OCI-LY1 (cell line): ENCODE measurements at regions not wholly inside any gene's neighbourhood (a gene's known extent, or its start where the extent isn't known, plus 50 kb on each side); places are given as distances from the start of the nearest gene placed in this dataset.

Experiments used
- EZH2 ChIP-seq: fragments of 200-600 bp; sonication (generic), shearing (Covaris generic); IDR thresholded peaks from 2 replicates; pipeline ENCODE4 v1.8.0; 2017; ENCODE audit warnings: borderline replicate concordance, mixed run types, mild to moderate bottlenecking, antibody characterized with exemption, low read length, moderate library complexity, mixed read lengths
- TF ChIP-seq, protein P1 (sequence below): fragments of 200-600 bp; sonication (generic), shearing (Covaris generic); IDR thresholded peaks from 2 replicates; pipeline ENCODE4 v1.5.1; 2017; ENCODE audit warnings: mild to moderate bottlenecking, antibody characterized with exemption, low read length, moderate library complexity, mixed read lengths

DNA sequence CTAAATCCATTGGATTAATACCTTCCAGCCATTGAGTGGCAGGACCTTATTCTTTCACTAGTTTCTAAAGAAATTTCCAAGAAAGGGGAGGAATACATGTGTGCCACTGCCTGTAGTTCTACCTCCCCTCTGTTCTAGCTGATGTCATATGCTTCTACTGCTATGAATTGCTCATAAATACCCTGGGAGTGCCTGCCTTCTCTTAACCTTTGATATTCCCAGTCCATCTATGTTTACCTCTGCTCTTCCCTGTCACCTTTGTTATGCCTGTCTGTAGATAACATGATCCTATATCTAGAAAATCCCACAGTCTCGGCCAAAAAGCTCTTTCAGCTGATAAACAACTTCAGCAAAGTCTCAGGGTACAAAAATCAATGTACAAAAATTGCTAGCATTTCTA, 486.9 kb upstream of the ARRDC4 start:
- TF ChIP-seq, protein P1, sequence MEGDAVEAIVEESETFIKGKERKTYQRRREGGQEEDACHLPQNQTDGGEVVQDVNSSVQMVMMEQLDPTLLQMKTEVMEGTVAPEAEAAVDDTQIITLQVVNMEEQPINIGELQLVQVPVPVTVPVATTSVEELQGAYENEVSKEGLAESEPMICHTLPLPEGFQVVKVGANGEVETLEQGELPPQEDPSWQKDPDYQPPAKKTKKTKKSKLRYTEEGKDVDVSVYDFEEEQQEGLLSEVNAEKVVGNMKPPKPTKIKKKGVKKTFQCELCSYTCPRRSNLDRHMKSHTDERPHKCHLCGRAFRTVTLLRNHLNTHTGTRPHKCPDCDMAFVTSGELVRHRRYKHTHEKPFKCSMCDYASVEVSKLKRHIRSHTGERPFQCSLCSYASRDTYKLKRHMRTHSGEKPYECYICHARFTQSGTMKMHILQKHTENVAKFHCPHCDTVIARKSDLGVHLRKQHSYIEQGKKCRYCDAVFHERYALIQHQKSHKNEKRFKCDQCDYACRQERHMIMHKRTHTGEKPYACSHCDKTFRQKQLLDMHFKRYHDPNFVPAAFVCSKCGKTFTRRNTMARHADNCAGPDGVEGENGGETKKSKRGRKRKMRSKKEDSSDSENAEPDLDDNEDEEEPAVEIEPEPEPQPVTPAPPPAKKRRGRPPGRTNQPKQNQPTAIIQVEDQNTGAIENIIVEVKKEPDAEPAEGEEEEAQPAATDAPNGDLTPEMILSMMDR, result no peak
- no peak for TF ChIP-seq EZH2
